ENCODE measurements at regions not wholly inside any gene's neighbourhood (a gene's known extent, or its start where the extent isn't known, plus 50 kb on each side); places are given as distances from the start of the nearest gene placed in this dataset.

DNA sequence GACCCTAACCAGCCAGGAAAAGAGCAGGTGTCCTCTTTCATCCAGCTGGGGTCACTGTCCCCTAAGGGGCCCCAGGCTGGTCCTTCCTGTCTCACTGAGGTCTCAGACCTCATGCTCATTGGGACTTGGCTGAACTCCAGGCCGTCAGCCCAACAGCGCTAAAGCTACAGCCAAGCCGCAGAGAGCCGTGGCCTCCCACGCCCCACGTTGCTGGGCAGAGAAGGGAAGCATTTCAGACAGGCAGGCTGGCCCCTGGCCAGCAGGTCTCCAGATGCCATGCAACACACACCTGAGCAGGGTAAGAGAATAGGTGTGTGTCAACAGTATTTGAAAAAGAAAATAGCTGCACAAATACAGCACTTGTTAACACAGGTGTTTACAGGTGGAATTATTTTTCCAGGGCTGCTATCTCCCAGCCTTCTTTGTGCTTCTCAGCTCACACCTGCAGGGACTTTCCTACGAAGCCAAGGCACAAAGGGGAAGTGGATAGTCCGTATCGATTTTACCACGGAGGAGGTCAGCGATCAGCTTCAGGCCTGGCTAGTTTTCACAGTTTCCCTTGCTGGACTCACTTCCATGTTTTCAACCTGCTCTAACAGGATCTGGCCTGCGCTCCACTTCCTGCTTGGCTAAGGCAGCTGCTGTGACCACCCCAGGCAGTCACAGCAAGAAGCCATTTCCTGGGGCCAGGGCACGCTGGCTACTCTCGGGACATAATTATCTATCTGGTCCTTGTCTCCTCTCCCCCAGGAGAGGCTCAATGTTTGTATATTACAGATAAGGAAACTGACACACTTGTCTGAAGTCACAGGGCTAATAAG, 156.1 kb upstream of the ID2 start:
- H3K9me2 ChIP-seq (ENCODE audit: insufficient read depth, low read length), result no peaks in the 10 kb centered on the region
- no peaks in the 10 kb centered on the region for H3K27me3 ChIP-seq (ENCODE audit: insufficient read depth, low read depth, low read length)
- H3F3A ChIP-seq (ENCODE audit: insufficient read depth, low read length, poor library complexity, severe bottlenecking), result no peaks in the 10 kb centered on the region
- TF ChIP-seq RAD21 (conservative IDR thresholded peaks at IDR 0.05) (no peak), POLR2AphosphoS5 (IDR thresholded peaks at IDR 0.05) (no peak), EZH2 (IDR thresholded peaks at IDR 0.05; ENCODE audit: borderline replicate concordance, insufficient read depth, low read length, poor library complexity, severe bottlenecking) (no peak), TAF1 (IDR thresholded peaks at IDR 0.05; ENCODE audit: low read depth) (no peak), EP300 (conservative IDR thresholded peaks at IDR 0.05; ENCODE audit: poor library complexity, severe bottlenecking) (no peak), SMC3 (conservative IDR thresholded peaks at IDR 0.05; ENCODE audit: poor library complexity) (no peak), MXI1 (conservative IDR thresholded peaks at IDR 0.05; ENCODE audit: poor library complexity, severe bottlenecking) (no peak)
- TF ChIP-seq, protein P1, sequence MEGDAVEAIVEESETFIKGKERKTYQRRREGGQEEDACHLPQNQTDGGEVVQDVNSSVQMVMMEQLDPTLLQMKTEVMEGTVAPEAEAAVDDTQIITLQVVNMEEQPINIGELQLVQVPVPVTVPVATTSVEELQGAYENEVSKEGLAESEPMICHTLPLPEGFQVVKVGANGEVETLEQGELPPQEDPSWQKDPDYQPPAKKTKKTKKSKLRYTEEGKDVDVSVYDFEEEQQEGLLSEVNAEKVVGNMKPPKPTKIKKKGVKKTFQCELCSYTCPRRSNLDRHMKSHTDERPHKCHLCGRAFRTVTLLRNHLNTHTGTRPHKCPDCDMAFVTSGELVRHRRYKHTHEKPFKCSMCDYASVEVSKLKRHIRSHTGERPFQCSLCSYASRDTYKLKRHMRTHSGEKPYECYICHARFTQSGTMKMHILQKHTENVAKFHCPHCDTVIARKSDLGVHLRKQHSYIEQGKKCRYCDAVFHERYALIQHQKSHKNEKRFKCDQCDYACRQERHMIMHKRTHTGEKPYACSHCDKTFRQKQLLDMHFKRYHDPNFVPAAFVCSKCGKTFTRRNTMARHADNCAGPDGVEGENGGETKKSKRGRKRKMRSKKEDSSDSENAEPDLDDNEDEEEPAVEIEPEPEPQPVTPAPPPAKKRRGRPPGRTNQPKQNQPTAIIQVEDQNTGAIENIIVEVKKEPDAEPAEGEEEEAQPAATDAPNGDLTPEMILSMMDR (IDR thresholded peaks at IDR 0.05; ENCODE audit: poor library complexity, severe bottlenecking), result no peak
- TF ChIP-seq, protein P2, sequence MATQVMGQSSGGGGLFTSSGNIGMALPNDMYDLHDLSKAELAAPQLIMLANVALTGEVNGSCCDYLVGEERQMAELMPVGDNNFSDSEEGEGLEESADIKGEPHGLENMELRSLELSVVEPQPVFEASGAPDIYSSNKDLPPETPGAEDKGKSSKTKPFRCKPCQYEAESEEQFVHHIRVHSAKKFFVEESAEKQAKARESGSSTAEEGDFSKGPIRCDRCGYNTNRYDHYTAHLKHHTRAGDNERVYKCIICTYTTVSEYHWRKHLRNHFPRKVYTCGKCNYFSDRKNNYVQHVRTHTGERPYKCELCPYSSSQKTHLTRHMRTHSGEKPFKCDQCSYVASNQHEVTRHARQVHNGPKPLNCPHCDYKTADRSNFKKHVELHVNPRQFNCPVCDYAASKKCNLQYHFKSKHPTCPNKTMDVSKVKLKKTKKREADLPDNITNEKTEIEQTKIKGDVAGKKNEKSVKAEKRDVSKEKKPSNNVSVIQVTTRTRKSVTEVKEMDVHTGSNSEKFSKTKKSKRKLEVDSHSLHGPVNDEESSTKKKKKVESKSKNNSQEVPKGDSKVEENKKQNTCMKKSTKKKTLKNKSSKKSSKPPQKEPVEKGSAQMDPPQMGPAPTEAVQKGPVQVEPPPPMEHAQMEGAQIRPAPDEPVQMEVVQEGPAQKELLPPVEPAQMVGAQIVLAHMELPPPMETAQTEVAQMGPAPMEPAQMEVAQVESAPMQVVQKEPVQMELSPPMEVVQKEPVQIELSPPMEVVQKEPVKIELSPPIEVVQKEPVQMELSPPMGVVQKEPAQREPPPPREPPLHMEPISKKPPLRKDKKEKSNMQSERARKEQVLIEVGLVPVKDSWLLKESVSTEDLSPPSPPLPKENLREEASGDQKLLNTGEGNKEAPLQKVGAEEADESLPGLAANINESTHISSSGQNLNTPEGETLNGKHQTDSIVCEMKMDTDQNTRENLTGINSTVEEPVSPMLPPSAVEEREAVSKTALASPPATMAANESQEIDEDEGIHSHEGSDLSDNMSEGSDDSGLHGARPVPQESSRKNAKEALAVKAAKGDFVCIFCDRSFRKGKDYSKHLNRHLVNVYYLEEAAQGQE (IDR thresholded peaks at IDR 0.05; ENCODE audit: borderline replicate concordance), result no peak
- H3K79me2 ChIP-seq (replicated peaks; ENCODE audit: insufficient read depth, low read length), result no peaks in the 10 kb centered on the region
- H3K4me3 ChIP-seq (ENCODE audit: low read length), result no peak overlapping the region
- H4K20me1 ChIP-seq (ENCODE audit: insufficient read depth), result no peaks in the 10 kb centered on the region
- H3K9ac ChIP-seq (ENCODE audit: low read length), result no peak overlapping the region
- no peaks in the 10 kb centered on the region for H3K36me3 ChIP-seq (ENCODE audit: insufficient read depth, low read length)
- no peaks in the 10 kb centered on the region for H3K9me3 ChIP-seq (ENCODE audit: low read length)
- H3K4me2 ChIP-seq (ENCODE audit: low read length), result no peak overlapping the region
- H2AFZ ChIP-seq (ENCODE audit: low read depth, low read length), result no peak overlapping the region
- no peak overlapping the region for H3K27ac ChIP-seq (ENCODE audit: low read length)

DNA sequence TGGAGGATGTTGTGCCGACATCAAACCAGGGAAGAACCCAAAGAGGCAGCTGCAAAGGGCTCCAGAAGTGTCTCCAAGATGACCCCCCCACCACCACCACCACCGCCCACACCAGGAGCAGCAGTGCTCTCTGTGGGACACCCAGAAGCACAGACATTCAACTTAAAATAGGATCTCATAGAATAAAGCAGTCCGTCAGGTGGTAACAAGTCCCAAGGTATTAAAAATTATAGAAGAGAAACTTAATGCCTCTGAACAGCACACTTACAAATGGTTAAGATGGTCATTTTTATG, 155.5 kb upstream of the ID2 start:
- H3K9me3 ChIP-seq (ENCODE audit: low read length), result no peaks in the 10 kb centered on the region
- TF ChIP-seq SMC3 (conservative IDR thresholded peaks at IDR 0.05; ENCODE audit: poor library complexity), result no peak
- no peak for TF ChIP-seq POLR2AphosphoS5 (IDR thresholded peaks at IDR 0.05)
- TF ChIP-seq, protein P1 (IDR thresholded peaks at IDR 0.05; ENCODE audit: poor library complexity, severe bottlenecking), result no peak
- no peaks in the 10 kb centered on the region for H3K27me3 ChIP-seq (ENCODE audit: insufficient read depth, low read depth, low read length)
- H3K79me2 ChIP-seq (replicated peaks; ENCODE audit: insufficient read depth, low read length), result no peaks in the 10 kb centered on the region
- no peaks in the 10 kb centered on the region for H4K20me1 ChIP-seq (ENCODE audit: insufficient read depth)
- no peak overlapping the region for H3K4me3 ChIP-seq (ENCODE audit: low read length)
- no peaks in the 10 kb centered on the region for H3K36me3 ChIP-seq (ENCODE audit: insufficient read depth, low read length)
- H3K9ac ChIP-seq (ENCODE audit: low read length), result no peak overlapping the region
- no peak overlapping the region for H2AFZ ChIP-seq (ENCODE audit: low read depth, low read length)
- no peak overlapping the region for H3K4me2 ChIP-seq (ENCODE audit: low read length)
- no peak overlapping the region for H3K27ac ChIP-seq (ENCODE audit: low read length)
- H3K9me2 ChIP-seq (ENCODE audit: insufficient read depth, low read length), result no peaks in the 10 kb centered on the region
- H3F3A ChIP-seq (ENCODE audit: insufficient read depth, low read length, poor library complexity, severe bottlenecking), result no peaks in the 10 kb centered on the region

All from neural cell (in vitro differentiated cells).